ENCODE measurements at regions not wholly inside any gene's neighbourhood (a gene's known extent, or its start where the extent isn't known, plus 50 kb on each side); places are given as distances from the start of the nearest gene placed in this dataset.

DNA sequence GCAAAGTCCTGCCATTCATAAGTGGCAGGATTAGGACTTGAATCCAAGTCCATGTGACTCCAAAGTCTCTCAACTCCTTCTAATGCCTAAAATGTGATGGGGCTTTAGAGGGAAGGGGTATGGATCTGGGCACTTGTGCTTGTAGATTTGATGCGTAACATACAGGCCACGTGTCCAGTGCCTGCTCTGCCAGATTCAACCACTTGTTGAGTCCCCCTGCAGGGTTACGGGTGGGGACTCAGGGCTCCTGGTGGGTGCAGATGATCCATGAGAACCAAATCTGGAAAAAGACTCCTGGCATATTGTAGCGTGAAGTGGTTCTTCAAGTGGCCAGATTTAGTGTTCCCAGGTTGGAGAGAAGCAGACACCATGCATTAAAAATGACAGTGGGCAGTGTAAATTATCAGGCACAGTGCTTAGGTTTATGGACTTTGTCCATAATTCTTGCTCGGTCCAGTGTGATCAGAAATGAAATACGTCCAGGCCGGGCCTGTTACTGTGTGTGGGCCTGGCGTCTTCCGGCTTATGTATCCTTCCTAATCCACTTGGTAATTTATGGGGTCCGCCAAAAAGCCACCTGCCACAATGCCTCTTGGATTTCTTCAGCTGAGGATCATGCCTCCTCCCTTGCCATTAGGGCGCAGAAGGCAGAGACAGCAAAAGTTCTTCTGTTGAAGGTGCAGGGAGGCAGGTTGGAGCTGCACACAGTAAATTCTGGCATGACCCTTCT lies 51.2 kb upstream of the LRP8 start:
- TF ChIP-seq POLR2A (IDR thresholded peaks at IDR 0.05), result no peak
- TF ChIP-seq, protein P1, sequence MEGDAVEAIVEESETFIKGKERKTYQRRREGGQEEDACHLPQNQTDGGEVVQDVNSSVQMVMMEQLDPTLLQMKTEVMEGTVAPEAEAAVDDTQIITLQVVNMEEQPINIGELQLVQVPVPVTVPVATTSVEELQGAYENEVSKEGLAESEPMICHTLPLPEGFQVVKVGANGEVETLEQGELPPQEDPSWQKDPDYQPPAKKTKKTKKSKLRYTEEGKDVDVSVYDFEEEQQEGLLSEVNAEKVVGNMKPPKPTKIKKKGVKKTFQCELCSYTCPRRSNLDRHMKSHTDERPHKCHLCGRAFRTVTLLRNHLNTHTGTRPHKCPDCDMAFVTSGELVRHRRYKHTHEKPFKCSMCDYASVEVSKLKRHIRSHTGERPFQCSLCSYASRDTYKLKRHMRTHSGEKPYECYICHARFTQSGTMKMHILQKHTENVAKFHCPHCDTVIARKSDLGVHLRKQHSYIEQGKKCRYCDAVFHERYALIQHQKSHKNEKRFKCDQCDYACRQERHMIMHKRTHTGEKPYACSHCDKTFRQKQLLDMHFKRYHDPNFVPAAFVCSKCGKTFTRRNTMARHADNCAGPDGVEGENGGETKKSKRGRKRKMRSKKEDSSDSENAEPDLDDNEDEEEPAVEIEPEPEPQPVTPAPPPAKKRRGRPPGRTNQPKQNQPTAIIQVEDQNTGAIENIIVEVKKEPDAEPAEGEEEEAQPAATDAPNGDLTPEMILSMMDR (IDR thresholded peaks at IDR 0.05), result no peak

Measured in ovary (tissue), 3 donors.